Endothelial cell of umbilical vein (primary cell): ENCODE measurements at regions not wholly inside any gene's neighbourhood (a gene's known extent, or its start where the extent isn't known, plus 50 kb on each side); places are given as distances from the start of the nearest gene placed in this dataset.

Source experiments
- CTCF ChIP-seq, 2 donors: IDR thresholded peaks; 1 replicate in 1 of 2; 2 replicates in 1 of 2; pipeline ENCODE4 v1.5.1; 2011; ENCODE audit warnings: low read length in 2 of 2, mild to moderate bottlenecking in 2 of 2, moderate library complexity in 2 of 2, control low read depth in 1 of 2, inconsistent platforms in 1 of 2, low read depth in 1 of 2; ENCODE audit not compliant: insufficient read depth in 1 of 2; ENCODE audit errors: extremely low read depth in 1 of 2
- EZH2 ChIP-seq: IDR thresholded peaks from 2 replicates; pipeline ENCODE4 v1.6.1; 2012; ENCODE audit warnings: borderline replicate concordance, low read depth, mild to moderate bottlenecking, moderate library complexity, low read length, inconsistent platforms; ENCODE audit not compliant: severe bottlenecking
- JUN ChIP-seq: IDR thresholded peaks from 2 replicates; pipeline ENCODE4 v1.6.1; 2011; ENCODE audit warnings: borderline replicate concordance, low read depth; ENCODE audit not compliant: insufficient read length, insufficient read depth
- MYC ChIP-seq: IDR thresholded peaks from one replicate; pipeline ENCODE4 v1.6.1; 2011; ENCODE audit warnings: mild to moderate bottlenecking, low read depth, low read length
- POLR2A ChIP-seq: IDR thresholded peaks from 2 replicates; pipeline ENCODE4 v1.6.1; 2012; ENCODE audit warnings: low read depth, mild to moderate bottlenecking, control low read depth, low read length
- POLR2AphosphoS5 ChIP-seq: IDR thresholded peaks from 2 replicates; pipeline ENCODE4 v1.6.1; 2012; ENCODE audit warnings: low read depth, mild to moderate bottlenecking, control low read depth, low read length, moderate library complexity; ENCODE audit not compliant: insufficient read depth
- TF ChIP-seq, protein P1 (sequence below): IDR thresholded peaks from 2 replicates; pipeline ENCODE4 v1.6.1; 2011; ENCODE audit not compliant: insufficient read depth, insufficient read length

GRCh38 chr7:16967300-16967811 is 85.6 kb upstream of the AGR3 start:
- no peak for TF ChIP-seq CTCF (IDR thresholded peaks at IDR 0.05; ENCODE audit: extremely low read depth in 1 of 2, insufficient read depth in 1 of 2, low read depth in 1 of 2, low read length in 2 of 2)
- TF ChIP-seq EZH2, result no peak
- TF ChIP-seq POLR2A, result no peak
- no peak for TF ChIP-seq MYC
- TF ChIP-seq POLR2AphosphoS5, result no peak
- TF ChIP-seq JUN, result no peak
- TF ChIP-seq, protein P1, sequence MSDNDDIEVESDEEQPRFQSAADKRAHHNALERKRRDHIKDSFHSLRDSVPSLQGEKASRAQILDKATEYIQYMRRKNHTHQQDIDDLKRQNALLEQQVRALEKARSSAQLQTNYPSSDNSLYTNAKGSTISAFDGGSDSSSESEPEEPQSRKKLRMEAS, result no peak
